Right cardiac atrium (tissue), 5 donors: ENCODE measurements at regions not wholly inside any gene's neighbourhood (a gene's known extent, or its start where the extent isn't known, plus 50 kb on each side); places are given as distances from the start of the nearest gene placed in this dataset.
"Not testable (repeated sequence)": the region's sequence is repeated elsewhere in the genome, so short reads cannot be mapped to it uniquely, and the experiment has no call there.

Experiments
- ATAC-seq, 2 donors: fragments of 200-7000 bp; cut with Tn5 transposase; one replicate each; pipeline versions ENCODE4 v1.8.0 to v1.9.1; 2020; ENCODE audit warnings: moderate library complexity in 2 of 2, mild to moderate bottlenecking in 1 of 2
- DNase-seq, 3 donors: peaks; one replicate each; pipeline ENCODE4 v3.0.0-alpha.2; 2020
- H3K27ac ChIP-seq: one replicate; pipeline ENCODE4 v1.5.1; 2013; ENCODE audit warnings: mild to moderate bottlenecking, low read length, control low read depth, moderate library complexity
- H3K27me3 ChIP-seq: one replicate; pipeline ENCODE4 v1.6.1; 2013; ENCODE audit not compliant: control insufficient read depth, insufficient read depth
- H3K4me1 ChIP-seq: one replicate; pipeline ENCODE4 v1.6.1; 2013; ENCODE audit warnings: low read length; ENCODE audit not compliant: control insufficient read depth, insufficient read depth
- H3K4me3 ChIP-seq: one replicate; pipeline ENCODE4 v1.5.1; 2013; ENCODE audit warnings: low read length, control low read depth
- H3K9me3 ChIP-seq: one replicate; pipeline ENCODE4 v1.6.1; 2013; ENCODE audit warnings: low read length; ENCODE audit not compliant: control insufficient read depth
- WGBS: extraction: QIAGEN DNeasy Blood & Tissue Kit; methylation state at CpG from one replicate; pipeline ENCODE4 v1.1.7; 2013; 5-methylcytosine and 5-hydroxymethylcytosine counted together
- intact Hi-C, 4 donors: fragments of 100-400 bp; cut with DNase I; formaldehyde crosslinking; loops; one replicate each; pipeline versions ENCODE4 v1.11.0 to v1.14.0; 2022 to 2023
- donor health status: healthy with polysubstance abuse.
- donor health status: DM: no; HTN: yes; CAD: no.
- donor health status: DM: no; HTN: no; CAD: no.
- donor health status: DM: no; HTN: yes; CAD: no; lungs with severe emphysema.
- donor health status: DM: yes; HTN: yes; CAD: no.

- no peak for ATAC-seq
- DNase-seq = no peak
- H3K4me3 ChIP-seq = no peak overlapping the region
- intact Hi-C loops = no loop called here
- no peaks in the 10 kb centered on the region for H3K4me1 ChIP-seq
- H3K27ac ChIP-seq = no peak overlapping the region
- H3K27me3 ChIP-seq = no peaks in the 10 kb centered on the region
- 88% methylated on average over 4 of the region's 4 CpGs for WGBS
- no peaks in the 10 kb centered on the region for H3K9me3 ChIP-seq
Measured at GRCh38 chr7:20520530-20520929, 94.9 kb upstream of the ABCB5 start.

GRCh38 chr7:20521243-20521642 lies 94.2 kb upstream of the ABCB5 start:
- no peak overlapping the region for H3K4me3 ChIP-seq
- DNase-seq = no peak
- 75% methylated on average over 1 of the region's 1 CpG for WGBS
- no peaks in the 10 kb centered on the region for H3K9me3 ChIP-seq
- H3K4me1 ChIP-seq = no peaks in the 10 kb centered on the region
- H3K27ac ChIP-seq = no peak overlapping the region
- intact Hi-C loops = no loop called here
- no peak for ATAC-seq
- no peaks in the 10 kb centered on the region for H3K27me3 ChIP-seq

GRCh38 chr7:20529260-20529659 lies 86.2 kb upstream of the ABCB5 start:
- no peaks in the 10 kb centered on the region for H3K4me1 ChIP-seq
- H3K9me3 ChIP-seq = no peaks in the 10 kb centered on the region
- intact Hi-C loops = no loop called here
- no peaks in the 10 kb centered on the region for H3K27me3 ChIP-seq
- H3K4me3 ChIP-seq = no peak overlapping the region
- no peak overlapping the region for H3K27ac ChIP-seq
- ATAC-seq = no peak
- peak in 2 of 3 donors; percentile 18 to 19 for DNase-seq
- 85% methylated on average over 2 of the region's 2 CpGs for WGBS

GRCh38 chr7:20532890-20533289 lies 82.6 kb upstream of the ABCB5 start:
- intact Hi-C loops = no loop called here
- WGBS = 70% methylated on average over 5 of the region's 5 CpGs
- ATAC-seq (no peak), DNase-seq (no peak)
- H3K27ac ChIP-seq = no peak overlapping the region
- no peaks in the 10 kb centered on the region for H3K27me3 ChIP-seq
- H3K4me1 ChIP-seq = no peaks in the 10 kb centered on the region
- no peak overlapping the region for H3K4me3 ChIP-seq
- H3K9me3 ChIP-seq = no peaks in the 10 kb centered on the region

GRCh38 chr7:20534543-20534942 lies 80.9 kb upstream of the ABCB5 start:
- ATAC-seq (no peak), DNase-seq (no peak)
- Histone ChIP-seq H3K4me3 (no peak overlapping the region), H3K9me3 (no peaks in the 10 kb centered on the region), H3K27ac (no peak overlapping the region), H3K27me3 (no peaks in the 10 kb centered on the region), H3K4me1 (no peaks in the 10 kb centered on the region)
- intact Hi-C loops = no loop called here

DNA sequence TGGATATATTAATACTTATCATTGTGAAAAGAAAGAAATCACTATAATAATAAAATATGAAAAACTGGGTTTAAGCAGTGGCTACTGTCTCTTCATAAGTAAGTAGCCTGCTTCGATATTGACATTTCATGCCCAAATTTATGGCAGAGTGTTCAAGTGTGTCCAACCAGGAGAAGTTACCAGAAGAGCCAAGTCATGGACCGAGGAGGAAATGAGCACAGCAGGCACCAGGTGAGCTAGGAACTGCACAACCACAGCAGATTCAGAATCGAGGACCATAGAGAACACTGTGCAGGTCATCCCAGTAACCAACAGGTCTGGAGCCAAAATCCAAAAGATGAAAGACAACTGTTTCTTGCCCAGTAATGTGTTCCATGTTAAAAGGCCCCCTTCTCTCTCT lies 79.9 kb upstream of the ABCB5 start:
- intact Hi-C loops = no loop called here
- no peak overlapping the region for H3K27ac ChIP-seq
- ATAC-seq = no peak
- WGBS = 75% methylated on average over 3 of the region's 3 CpGs
- H3K27me3 ChIP-seq = no peaks in the 10 kb centered on the region
- no peaks in the 10 kb centered on the region for H3K9me3 ChIP-seq
- H3K4me1 ChIP-seq = no peaks in the 10 kb centered on the region
- no peak for DNase-seq
- no peak overlapping the region for H3K4me3 ChIP-seq

DNA sequence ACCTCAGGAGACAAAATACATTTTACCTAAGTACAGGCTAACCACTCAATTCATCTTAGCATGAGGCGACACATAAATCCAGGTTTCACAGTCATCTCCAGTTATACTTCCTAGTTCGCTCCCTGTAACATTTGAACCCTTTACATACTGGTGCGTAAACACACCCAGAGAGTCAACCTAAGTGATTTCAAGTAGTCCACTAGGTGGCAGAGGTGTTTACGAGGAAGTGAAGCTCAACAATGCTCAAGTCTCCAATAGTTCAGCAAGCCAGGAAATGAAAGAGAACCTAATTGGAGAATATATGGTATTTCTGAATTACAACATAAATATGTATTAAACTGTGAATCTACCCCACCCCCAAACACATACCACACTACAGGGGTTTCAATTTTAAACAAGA lies 76.3 kb upstream of the ABCB5 start:
- no peaks in the 10 kb centered on the region for H3K9me3 ChIP-seq
- H3K4me3 ChIP-seq = no peak overlapping the region
- H3K27ac ChIP-seq = no peak overlapping the region
- no peaks in the 10 kb centered on the region for H3K27me3 ChIP-seq
- intact Hi-C loops = no loop called here
- no peak for DNase-seq
- WGBS = 91% methylated on average over 4 of the region's 4 CpGs
- H3K4me1 ChIP-seq = no peaks in the 10 kb centered on the region
- ATAC-seq = no peak

DNA sequence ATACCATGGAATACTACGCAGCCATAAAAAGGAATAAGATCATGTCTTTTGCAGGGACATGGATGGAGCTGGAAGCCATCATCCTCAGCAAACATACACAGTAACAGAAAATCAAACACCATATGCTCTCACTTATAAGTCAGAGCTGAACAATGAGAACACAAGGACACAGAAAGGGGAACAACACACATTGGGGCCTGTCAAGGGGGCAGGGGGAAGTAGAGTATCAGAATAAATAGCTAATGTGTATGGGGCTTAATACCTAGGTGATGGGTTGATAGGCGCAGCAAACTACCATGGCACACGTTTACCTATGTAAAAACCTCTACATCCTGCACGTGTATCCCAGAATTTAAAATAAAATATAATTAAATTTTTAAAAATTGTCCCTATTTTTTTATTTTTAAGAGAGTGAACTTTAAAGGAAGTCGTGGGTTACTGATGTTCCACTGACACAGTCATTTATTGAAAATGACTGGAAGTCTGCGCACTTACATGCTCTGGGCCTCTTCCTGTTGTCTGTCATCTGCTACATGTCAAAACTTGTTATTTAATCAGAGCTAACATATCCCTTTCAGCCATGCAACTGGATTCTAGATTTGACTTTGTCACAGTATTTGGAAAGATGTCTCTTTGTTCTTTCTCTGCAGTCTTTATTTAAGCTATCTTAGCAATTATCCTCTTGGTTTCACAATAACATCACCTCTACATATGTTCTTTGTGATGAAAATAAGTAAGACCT lies 73.7 kb upstream of the ABCB5 start:
- intact Hi-C loops = no loop called here
- WGBS = 71% methylated on average over 6 of the region's 6 CpGs
- H3K4me1 ChIP-seq = no peaks in the 10 kb centered on the region
- DNase-seq (no peak), ATAC-seq (no peak)
- no peaks in the 10 kb centered on the region for H3K9me3 ChIP-seq
- H3K4me3 ChIP-seq = no peak overlapping the region
- no peak overlapping the region for H3K27ac ChIP-seq
- no peaks in the 10 kb centered on the region for H3K27me3 ChIP-seq

DNA sequence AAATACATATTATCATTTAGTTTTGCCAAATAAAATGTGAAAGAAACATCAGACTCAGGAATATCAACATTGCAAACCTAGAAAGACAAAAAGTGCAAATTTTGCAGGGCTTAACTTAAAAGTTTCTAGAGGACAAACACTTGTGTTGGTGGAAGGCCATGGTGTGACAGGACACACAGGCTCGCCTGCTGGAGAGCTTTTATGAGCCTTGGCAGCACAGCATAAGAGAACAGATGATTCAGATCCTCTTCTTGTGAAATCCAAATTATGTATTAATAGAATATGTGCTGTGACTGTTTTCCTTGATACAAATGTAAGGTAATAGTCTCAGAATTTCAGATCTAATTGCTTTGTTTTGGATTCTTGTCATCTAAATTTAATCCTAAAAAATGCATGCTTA lies 72.9 kb upstream of the ABCB5 start:
- intact Hi-C loops = no loop called here
- no peaks in the 10 kb centered on the region for H3K9me3 ChIP-seq
- DNase-seq (peak; percentile 37 to 55 (median 41)), ATAC-seq (peak; percentile 84 to 87)
- H3K4me1 ChIP-seq = no peaks in the 10 kb centered on the region
- H3K27me3 ChIP-seq = no peaks in the 10 kb centered on the region
- no peak overlapping the region for H3K4me3 ChIP-seq
- no peak overlapping the region for H3K27ac ChIP-seq
- WGBS = 9% methylated on average over 1 of the region's 1 CpG

DNA sequence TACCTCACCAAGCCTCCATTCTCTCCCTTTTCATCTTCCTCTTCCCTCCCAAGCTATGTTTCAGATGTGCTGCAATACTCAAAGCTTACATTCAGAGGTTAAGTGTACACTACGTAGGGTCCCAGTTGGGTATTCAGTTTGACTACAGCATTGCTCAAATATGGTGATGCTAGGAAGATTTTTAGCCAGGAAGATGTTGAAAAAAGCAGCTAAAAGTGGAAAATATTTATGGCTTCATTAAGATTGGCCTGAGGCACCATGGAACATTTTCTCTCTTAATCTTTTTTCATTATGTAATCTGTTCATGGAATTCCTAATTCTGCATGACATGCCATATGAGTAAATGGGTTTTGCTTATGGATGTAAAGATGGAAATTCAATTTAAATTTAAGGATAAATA lies 72.0 kb upstream of the ABCB5 start:
- 74% methylated on average over 1 of the region's 1 CpG for WGBS
- intact Hi-C loops = no loop called here
- H3K9me3 ChIP-seq = no peaks in the 10 kb centered on the region
- ATAC-seq (no peak), DNase-seq (no peak)
- H3K4me1 ChIP-seq = no peaks in the 10 kb centered on the region
- H3K4me3 ChIP-seq = no peak overlapping the region
- no peak overlapping the region for H3K27ac ChIP-seq
- no peaks in the 10 kb centered on the region for H3K27me3 ChIP-seq

DNA sequence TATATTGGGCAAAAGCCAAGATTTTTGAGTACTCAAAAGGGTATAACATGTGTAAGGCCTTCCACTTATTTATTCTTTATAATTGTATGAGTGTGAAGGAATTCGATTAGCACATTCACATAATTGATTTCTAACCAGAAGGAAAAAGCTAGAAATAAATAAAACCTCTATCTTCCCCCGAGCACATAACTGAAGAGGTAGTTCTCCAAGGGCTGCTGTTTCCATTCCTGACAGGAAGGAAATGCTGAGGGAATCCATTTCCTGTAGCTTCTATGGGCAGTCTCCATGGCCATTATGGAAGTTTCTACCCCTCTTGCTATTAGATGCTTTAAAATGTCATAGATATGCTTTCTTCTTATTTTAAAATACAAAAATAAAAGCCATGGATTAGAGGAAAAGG lies 70.5 kb upstream of the ABCB5 start:
- WGBS = 60% methylated on average over 2 of the region's 2 CpGs
- H3K27me3 ChIP-seq = no peaks in the 10 kb centered on the region
- DNase-seq (no peak), ATAC-seq (no peak)
- H3K4me3 ChIP-seq = no peak overlapping the region
- H3K9me3 ChIP-seq = no peaks in the 10 kb centered on the region
- no peaks in the 10 kb centered on the region for H3K4me1 ChIP-seq
- H3K27ac ChIP-seq = no peak overlapping the region
- intact Hi-C loops = no loop called here

DNA sequence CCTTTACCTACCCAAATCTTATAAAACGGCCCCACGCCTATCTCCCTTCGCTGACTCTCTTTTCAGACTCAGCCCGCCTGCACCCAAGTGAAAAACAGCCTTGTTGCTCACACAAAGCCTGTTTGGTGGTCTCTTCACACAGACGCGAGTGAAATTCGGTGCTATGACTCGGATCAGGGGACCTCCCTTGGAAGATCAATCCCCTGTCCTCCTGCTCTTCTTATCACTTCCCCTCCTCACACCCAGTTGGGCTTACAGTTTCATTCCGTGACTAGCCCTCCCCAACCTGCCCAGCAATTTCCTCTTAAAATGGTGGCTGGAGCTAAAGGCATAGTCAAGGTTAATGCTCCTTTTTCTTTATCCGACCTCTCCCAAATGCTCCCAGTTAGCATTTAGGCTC lies 68.5 kb upstream of the ABCB5 start:
- WGBS = 91% methylated on average over 10 of the region's 10 CpGs
- intact Hi-C loops = not testable (repeated sequence)

More for the DNA sequence above, 68.5 kb upstream of the ABCB5 start:
- not testable (repeated sequence) for H3K4me1 ChIP-seq, H3K4me3 ChIP-seq, H3K27ac ChIP-seq, ATAC-seq, DNase-seq, H3K9me3 ChIP-seq, H3K27me3 ChIP-seq
